Tongue (tissue), 1 donor: ENCODE measurements at regions not wholly inside any gene's neighbourhood (a gene's known extent, or its start where the extent isn't known, plus 50 kb on each side); places are given as distances from the start of the nearest gene placed in this dataset.

ENCODE experiments used
- DNase-seq: peaks from one replicate; pipeline ENCODE4 v3.0.0-alpha.2; 2015

DNA sequence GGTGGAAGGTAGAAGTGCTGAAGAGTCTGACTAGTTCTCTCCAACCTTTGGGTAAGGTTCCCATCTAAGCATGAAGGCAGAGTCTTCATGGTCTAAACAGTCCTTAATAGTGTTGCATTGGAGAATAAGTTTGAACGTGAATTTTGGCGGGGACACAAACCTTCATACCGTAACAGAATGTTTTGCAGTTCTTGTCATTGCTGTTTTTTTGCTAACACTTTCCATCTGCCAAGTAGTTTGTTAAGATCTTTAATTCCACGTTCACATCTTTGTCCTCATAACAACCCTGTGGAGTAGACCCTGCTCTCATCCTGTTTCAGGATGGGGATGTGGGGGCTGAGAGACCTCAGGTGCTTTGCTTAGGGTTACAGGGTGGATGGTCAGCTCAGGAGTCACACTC is 936.9 kb upstream of the EEF2KMT start:
- DNase-seq: no peak

DNA sequence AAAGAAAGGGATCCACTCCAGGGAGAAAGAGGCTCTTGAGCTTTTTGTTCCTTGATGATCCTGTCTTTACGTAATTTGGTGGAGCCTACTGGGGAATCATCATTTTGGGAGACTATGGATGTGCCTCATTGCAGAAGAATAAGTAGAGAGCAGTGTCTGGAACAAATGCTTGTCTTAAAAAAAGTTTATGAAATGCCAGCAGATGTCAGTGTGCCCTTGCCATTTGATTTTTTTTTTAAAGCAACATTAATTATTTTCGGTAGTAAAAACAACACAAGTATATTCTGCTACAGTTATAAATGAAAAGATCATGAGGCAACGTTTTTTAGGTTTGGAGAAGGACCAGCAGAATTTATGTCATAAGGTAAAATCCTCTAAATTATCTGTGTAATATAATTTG is 934.8 kb upstream of the EEF2KMT start:
- no peak for DNase-seq

DNA sequence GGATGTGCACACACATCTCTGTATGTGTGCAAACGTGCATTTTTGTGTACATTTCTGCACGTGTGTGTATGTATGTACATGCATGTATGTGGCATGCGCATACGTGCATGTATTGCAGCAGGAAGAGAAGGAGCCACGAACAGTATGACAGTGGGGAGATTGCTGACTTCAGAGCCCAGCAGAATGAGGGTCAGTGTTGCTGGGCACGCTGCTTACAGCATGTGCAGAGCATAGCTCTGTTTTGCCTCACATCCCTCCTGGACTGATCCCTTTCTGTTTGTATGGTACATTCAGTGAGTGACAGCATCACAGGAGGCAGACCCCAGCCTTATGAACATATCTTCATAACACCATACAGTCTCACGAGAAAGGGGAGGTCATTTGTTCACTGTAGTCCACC is 934.0 kb upstream of the EEF2KMT start:
- DNase-seq: no peak

DNA sequence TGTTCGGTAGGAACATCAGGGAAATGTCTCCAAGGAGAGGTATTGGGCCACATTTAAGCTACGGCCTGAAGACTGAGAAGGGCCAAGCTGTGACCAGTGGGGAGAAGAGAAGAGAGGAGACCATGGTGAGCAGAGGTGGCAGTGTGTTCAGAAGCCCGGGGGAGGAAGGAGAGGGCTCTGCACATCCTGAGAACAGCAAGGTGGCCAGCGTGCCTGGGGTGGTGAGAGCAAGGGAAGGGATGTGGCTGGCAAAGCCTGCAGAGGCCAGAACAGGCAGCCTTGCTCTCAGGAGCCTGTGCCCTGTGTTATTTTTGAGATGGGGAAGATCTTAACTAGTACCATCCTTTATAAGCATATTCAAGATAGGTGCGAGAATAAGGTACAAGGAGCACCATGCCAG is 933.5 kb upstream of the EEF2KMT start:
- no peak for DNase-seq

DNA sequence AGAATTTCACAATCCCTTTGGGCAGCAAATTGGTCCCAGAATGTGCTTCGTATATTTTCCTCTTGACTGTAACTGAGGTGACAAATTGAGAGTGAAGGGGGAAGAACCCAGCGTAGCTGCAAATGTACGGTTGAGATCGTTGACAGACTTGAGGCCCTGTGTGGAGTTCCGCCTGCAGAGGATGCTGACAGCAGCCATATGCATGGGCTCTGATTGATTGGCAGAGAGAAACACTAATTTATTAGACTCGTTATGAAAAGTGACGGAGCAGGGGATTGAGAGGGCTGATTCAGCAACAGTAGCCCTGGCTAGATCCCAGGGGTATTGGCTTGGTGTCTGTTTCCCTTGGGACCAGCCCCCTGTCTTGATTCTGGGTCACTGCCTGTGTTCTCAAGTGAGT is 930.1 kb upstream of the EEF2KMT start:
- no peak for DNase-seq

DNA sequence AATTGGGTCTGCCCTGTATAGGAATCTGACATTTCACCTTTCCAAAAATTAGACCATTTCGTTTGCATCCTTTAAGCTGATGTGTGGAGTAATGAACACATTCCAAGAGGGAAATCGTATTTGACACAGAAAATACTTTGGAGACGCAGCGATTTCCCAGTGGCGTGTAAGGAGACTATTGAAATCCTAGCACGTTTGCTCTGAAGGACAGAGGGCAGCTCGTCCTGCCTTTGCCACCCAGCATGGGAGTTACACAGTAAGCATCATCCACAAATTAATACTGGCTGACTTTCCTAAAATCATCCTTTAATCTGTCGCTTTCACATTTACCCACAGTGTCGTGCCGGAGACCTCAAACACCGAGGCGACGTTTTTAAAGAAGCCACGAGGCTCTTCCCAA is 925.9 kb upstream of the EEF2KMT start:
- no peak for DNase-seq

DNA sequence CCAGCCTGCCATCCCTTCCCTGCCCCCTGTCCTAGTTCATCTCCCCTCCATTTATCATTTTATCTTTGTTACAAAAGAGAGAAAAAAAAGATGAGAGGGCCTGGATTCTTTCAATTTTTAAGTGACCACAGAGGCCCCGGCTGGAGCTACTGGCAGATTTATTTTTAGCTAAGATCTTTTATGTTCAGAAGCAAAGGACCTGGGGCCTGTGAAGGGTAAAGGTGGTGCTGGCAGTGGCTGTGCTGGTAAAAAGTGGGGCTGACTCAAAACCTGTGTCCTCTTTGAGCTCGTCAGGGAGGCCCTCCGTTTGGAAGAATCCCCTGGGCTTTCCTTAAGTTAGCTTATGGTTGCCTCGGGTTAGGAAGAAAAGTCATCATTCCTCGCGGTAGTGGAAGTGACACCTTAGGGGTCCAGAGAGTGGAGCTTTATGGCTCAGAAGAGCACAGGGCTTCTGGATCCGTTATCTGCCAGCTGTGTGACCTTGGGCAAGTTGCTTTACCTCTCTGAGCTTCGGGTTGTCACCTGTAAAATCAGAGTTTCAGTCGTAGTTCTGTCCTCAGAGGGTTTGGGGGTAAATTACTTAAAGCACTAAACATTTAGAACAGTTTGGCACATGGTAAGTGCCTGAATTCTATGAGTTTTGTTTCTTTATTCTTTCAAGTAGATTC is 923.8 kb upstream of the EEF2KMT start:
- no peak for DNase-seq

DNA sequence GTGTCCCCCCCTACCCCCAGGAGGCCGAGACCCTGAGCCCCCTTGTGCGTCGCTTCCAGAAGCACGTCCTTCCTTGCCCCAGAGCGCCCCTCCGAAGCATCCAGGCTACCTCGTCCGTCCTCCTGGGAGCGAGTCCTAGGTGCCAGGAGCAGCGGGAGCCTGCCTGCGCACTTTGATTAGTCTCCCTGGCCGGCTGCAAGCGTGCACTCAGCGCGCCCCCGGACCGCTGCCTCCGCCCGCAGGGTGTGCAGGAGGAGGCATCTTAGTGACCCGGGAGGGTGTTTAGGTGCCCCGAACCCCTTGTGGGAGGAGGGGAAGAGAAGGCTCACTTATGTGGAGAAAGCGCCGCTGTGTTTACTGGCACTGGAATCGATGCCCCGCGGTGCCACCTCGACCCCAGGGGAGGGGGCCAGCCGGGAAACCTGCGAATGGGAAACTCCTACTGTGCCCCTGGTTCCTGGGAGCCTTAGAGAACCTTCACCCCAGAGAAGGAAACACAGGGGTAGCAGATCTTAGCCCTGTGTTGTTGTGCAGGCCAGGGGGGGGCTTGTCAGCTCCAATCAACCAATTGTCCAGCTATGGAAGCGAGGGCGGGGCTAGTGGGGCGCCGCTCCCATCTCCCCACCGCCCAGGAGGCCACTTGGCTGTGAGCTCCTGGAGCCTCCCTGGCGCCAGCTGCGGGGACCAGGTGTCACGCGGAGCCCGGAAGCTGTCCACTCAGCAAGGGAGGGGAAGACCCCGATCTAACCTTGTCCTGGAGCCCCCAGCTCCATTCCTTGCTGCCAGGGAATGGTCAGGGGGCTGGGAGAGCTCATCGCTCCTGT is 922.8 kb upstream of the EEF2KMT start:
- no peak for DNase-seq

DNA sequence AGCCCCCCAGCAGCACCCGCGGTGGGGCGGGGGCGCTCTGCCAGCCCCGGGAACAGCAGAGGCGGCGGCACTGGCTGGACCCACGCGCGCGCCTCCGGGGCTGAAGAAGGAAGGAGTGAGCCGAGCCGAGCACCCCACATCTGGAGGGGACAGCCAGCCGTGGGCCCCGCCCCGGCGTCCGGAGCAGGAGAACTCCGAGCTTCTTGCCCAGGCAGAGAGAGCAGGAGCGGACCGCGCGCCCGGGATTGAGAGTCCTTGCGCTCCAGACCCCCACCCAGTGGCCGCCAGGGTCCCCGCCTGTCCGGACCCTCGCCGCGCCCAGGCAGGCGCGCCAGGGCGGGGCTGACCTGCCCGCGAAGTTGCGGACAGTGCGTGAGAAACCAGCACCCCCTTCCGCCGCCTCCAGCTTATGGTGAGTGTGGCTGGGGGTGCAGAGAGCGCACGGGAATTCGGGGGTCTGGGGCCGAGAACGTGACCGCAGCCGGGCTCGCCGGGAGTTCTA is 921.9 kb upstream of the EEF2KMT start:
- DNase-seq: no peak

DNA sequence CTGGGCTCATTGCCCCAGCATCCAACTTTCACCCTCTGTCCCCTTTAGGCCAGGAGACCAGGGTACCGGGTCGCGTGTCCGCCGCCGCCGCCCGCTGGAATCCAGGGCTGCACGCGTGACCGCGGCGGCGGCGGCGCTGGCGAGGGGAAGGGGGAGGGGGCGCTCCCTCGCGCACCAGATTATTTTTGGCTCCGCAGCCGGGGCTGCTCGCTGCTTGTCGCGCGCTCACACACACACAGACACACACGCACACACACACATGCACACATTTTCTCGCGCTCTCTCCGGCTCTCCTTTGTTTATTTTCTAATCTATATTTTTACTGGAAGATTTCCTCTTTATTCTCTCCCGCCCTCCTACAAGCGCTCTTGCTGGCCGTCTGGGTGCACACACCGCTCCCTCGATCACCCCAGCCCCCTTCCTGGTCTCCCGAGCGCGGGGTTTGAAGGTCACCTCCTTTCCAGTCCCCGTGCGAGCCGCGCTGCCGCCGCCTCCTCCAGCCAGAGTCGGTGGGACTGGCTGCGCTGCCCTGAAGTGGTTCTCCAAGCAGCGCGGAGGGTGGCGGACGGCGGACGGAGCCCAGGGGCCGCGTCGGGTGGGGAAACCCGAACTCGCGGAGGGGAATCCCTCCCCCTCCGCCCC is 921.4 kb upstream of the EEF2KMT start:
- peak; percentile 2 for DNase-seq

DNA sequence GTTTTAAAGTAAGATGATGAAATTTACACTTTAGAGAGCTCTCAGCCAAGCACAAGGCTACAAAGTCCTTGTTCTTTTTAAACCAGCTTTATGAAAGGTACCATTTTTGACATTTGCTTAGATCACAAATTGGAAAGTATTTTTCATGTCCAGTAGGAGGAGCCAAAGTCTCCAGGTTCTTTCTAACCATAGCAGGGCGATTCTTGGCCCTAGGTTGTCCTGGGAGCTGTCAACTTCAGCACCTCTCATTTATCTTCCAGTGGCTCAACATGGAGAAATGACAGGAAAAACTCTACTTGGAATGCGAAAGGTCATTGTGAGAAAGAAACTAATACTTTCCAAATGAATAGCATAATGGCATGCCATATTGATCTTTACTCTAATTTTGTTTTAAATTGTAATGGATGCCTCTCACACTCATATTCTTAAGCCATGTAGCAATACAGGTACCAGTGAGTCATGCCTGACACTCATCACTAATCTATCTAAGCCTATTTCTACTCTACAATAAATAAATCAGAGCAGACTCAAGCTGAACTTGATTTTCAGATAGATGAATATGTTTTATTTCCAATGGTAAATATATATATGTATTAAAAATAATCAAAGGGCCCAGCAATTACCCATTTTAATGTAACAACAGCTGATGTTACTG is 919.1 kb upstream of the EEF2KMT start:
- DNase-seq: peak; percentile 50

DNA sequence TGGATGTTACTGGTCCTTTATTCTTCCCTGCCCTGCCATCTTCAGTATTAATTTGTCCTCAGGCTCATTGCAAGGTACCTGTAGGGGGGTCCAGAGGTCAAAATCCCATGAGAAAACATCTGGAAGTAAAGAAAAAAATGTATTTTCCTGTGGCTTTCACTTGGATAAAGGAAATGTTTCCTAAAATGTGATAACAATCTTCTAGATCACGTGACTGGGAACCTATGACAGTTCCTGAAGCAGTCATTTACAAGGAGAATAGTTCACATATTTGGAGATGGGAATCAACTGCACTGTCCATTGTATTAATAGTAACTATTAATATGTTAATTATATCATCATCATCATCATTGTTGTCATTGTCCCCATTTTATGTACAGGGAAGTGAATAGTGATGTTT is 915.1 kb upstream of the EEF2KMT start:
- DNase-seq: no peak

DNA sequence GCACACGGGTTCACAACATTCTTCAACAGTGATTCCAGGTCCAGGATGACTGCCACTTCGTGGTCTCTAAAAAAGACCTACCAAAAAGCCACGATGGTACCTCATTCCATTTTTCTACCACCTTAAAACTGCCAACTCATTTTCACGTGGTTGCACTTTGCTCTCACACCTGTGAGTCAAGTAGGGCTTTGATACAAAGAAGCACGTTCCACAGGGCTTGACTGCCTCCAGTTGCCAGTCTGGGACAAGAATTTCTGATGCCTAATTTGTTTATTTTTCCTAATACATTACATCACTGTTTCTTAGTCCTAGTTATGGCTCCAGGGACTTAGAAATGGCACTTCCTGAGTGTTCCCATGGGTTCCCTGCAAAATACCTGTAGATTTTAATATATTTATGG is 911.6 kb upstream of the EEF2KMT start:
- DNase-seq: no peak

DNA sequence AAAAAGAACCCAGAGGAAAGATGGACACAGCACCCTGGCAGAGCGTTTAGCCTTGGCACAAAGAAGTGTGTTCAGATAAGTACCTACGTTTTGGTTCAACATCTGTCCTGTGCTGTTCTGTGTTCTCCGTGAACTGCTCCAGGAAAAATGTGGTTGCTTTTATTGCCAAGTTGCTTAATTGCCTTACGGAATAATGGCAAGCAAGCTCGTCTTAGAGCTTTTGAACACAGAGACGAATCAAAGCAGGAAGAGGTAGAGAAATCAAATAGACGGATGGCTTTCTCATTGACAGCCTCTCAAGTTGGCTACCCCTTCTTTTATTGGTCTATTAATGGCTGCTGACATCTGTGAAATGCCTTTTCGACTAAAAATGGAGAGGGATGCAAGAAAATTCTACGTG is 911.1 kb upstream of the EEF2KMT start:
- DNase-seq: no peak

DNA sequence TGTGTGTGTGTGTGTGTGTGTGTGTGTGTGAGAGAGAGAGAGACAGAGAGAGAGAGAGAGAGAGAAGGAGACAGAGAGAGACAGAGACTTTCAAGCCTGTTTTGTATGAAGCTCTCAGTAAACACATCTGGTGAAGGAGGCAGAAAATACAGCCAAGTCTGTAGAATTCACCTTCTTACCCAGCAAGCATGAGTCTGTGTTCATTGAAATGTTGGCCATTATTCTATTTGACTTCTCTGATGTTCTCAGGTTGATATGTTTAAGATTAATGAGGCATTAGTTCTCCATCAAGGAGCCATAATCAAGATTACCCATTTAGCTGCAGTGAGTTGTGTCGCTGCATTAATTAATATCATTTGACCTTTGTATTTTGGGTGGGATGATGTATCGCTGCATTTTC is 895.8 kb upstream of the EEF2KMT start:
- DNase-seq: no peak

DNA sequence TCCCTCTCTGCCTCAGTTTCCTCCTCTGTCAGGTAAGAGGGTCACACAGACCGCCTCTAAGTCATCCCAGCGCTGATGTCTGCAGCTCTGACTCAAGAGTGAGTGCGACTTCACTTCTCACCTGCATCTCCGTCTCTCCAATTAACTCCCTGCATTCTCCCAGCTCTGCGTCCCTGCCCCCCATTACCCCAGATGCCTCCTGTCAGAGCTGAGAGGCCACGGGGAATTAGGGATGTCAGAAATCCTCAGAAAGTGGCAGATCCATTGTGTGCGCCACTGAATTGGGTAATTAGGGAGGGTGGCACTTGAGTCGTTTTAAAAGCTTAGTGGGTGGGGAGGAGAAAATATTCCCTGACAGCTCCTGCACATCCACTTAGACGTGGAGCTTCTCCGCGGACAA is 885.4 kb upstream of the EEF2KMT start:
- no peak for DNase-seq

DNA sequence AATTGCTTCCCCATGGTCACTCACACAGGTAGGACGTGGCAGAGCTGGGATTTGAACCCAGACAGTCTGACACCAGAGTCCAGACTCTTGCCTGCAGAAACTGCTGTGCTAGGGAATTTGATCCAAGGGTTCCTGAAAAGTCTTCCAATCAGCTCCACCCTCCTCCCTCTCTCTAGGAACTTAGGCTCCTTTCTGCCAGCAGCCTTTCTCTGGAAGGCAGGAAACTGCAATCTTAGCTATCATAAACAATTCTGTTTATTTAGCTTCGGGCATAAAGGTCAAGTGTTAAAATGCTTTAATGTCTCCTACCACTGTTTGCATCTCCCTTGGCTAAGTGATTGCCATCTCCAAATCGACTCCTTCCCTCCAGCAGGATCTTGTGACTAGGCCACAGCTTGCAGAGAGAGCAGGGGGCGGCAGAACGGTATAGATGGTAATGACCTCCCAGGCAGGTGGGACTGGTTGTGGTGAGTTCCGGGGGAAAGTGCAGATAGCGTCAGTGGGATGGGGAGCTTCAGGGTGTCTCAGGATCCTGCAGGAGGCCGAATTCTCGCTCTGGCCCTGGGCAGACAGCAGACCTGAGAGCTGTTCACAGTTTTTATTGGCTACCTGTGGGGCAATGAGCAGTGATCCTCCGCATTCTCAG is 882.4 kb upstream of the EEF2KMT start:
- no peak for DNase-seq

DNA sequence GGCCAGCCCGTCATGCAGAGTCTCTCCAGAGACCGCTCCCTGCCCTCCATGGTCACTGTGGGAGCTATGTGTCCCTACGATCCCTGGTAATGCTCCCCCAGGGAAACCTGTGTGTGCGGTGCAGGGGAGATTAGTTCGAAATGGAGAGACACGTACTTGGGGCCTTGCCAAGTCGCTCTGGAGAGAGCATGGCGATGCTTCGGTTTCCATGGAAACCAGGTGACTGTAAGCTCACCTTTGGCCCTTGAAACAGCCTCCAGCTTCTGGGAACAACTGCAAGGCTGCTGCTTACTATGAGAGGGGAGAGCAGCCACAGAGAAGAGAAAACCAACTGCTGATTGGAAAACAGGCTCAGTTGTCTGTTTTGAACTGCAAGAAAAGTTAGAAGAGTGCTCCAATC is 879.7 kb upstream of the EEF2KMT start:
- DNase-seq: no peak

DNA sequence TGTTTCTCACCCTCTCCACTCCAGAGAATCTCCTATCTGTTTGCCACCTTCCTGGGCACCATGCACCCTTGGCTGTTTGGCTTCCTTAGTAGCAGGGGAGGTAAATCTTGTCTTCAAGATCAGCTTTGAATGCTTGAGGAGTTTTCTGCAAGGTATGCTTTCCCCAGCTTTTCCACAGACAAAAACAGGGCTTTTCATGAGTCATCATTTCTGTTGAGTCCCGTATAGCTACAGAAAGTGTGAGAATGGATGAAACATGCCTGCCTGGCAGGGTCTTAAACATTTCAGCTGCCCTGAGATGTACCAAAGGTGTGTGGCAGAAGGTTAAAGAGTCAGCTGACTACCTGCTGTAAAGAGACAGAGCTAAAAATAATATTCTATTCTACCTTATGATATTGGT is 875.2 kb upstream of the EEF2KMT start:
- no peak for DNase-seq

DNA sequence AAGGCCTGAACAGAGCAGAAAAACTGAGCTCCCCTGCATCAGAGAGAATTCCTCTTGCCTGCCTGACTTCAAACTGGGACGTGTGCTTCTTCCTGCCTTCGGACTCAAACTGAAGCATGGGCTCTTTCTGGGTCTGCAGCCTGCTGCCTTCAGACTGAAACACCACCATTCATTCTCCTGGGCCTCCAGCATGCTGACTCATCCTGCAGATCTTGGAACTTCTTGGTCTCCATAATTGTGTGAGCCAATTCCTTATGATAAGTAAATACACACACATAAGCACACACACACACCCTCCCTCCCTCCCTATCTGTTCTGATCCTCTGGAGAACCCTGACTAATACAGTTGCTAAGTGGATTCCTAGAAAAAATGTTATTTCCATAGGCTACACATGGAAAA is 874.3 kb upstream of the EEF2KMT start:
- DNase-seq: no peak

DNA sequence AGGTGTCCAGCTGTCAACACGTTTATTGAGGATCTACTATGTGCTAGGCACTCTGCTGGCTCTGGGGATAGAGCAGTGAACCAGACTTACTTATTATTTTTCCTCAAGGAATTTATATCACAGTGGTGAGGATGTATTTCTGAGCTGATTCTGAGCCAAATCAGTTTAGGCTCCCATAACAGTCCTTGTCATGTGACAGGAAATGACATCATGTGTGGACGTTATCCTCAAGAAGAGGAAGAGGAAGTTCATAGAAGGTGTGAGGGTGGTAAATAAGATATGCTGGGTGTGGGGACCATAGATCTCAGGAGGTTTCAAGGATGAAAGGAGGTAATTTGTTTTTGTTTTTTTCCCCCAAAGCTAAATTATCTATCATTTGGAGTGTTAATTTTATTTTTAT is 873.5 kb upstream of the EEF2KMT start:
- DNase-seq: no peak

DNA sequence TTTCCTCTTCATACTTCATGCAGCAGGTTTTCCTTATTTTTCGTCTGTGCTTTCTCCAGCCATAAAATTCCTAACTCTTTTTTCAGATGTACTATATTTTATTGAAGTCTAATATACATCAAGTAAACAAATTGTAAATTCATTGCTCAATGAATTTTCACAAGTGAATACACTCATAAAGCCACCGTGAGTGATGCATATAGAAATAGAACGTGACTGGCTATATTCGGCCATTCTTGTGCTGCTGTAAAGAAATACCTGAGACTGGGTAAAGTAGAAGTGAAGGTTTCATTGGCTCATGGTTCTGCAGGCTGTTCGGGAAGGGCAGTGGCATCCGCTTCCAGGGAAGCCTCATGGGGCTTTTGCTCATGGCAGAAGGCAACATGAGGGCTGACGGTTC is 868.4 kb upstream of the EEF2KMT start:
- DNase-seq: no peak
